ENCODE measurements at regions not wholly inside any gene's neighbourhood (a gene's known extent, or its start where the extent isn't known, plus 50 kb on each side); places are given as distances from the start of the nearest gene placed in this dataset.
"Not testable (repeated sequence)": the region's sequence is repeated elsewhere in the genome, so short reads cannot be mapped to it uniquely, and the experiment has no call there.

DNA sequence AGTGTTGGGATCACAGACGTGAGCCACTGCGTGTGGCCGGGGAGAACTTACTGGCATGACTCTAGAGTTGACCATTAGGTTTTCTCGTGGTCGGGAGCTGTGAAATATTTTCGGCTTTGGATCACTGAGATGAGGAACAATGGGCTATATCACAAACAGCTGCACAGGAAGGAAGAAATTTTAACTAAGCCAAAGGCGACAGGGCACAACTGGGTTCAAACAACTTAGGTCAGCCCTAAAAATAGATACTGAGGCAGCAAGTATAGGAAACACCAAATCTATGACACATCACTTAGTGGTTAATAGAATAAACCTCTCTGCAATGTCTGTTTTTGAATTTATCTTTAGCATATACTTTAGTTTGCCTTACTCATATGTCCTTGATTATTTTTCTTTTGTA lies 162.9 kb downstream of the LRIG3 start:
- H3K27me3 ChIP-seq, result no peaks in the 10 kb centered on the region
- H3K36me3 ChIP-seq, result no peaks in the 10 kb centered on the region
- TF ChIP-seq CTCF (IDR thresholded peaks at IDR 0.05; ENCODE audit: low read depth, low read length), result no peak
- no peaks in the 10 kb centered on the region for H3K4me1 ChIP-seq
- no peaks in the 10 kb centered on the region for H3K9me3 ChIP-seq
- no peak for DNase-seq
- H3K4me3 ChIP-seq (ENCODE audit: low read depth, low read length), result no peak overlapping the region

DNA sequence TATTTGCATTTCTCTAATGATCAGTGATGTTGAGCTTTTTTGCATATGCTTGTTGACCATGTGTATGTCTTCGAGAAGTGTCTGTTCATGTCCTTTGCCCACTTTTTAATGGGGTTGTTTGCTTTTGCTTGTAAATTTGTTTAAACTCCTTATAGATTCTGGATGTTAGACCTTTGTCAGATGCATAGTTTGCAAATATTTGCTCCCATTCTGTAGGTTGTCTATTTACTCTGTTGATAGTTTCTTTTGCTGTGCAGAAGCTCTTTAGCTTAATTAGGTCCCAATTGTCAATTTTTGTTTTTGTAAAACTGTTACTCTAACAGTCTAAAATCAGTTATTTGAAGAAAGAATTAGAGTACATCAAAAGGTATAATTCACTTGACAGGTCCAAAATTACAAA lies 160.6 kb downstream of the LRIG3 start:
- not testable (repeated sequence) for H3K4me1 ChIP-seq; H3K36me3 ChIP-seq; H3K4me3 ChIP-seq (ENCODE audit: low read depth, low read length); H3K9me3 ChIP-seq; DNase-seq; H3K27me3 ChIP-seq

- no peaks in the 10 kb centered on the region for H3K9me3 ChIP-seq
- no peaks in the 10 kb centered on the region for H3K36me3 ChIP-seq
- no peak for DNase-seq
- no peaks in the 10 kb centered on the region for H3K27me3 ChIP-seq
- TF ChIP-seq CTCF (IDR thresholded peaks at IDR 0.05; ENCODE audit: low read depth, low read length), result no peak
- no peak overlapping the region for H3K4me3 ChIP-seq (ENCODE audit: low read depth, low read length)
- no peaks in the 10 kb centered on the region for H3K4me1 ChIP-seq
These were observed 159.0 kb downstream of the LRIG3 start for GRCh38 chr12:58761308-58761707.

DNA sequence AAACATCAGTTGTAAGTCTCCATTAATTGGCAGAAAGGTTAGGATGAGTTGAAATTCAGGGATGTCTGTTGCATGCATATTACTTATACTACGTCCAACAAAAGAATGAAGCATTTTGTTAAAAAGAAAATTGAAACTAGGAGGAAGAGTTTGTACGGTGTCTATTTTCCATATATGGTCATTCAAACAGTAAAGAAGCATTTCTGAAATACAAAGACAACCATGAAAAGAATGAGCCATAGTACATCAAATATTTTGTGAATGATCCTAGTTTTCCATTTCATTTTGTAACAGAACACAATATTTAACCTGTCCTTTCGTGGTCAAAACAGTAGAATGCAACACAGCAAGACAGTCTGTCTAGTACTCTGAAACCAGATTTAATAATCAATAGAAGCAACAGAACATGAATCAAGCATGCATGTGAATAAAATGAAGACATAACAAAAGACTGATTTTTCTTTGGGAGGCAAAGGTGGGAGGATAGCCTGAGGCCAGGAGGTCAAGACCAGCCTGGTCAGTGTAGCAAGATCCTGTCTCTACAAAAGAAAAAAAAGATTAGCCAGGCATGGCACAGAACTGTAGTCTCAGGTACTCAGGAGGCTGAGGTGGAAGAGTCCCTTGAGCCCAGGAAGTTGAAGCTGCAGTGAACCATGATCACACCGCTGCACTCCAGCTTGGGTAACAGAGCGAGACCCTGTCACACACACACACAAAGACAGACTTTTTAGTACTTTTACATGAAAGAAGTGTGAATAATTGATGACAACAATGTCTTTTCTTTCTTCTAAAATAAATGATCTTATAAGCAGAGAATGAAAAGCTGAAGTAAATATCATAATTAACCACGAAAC lies 156.0 kb downstream of the LRIG3 start:
- H3K9me3 ChIP-seq, result no peaks in the 10 kb centered on the region
- no peak overlapping the region for H3K4me3 ChIP-seq (ENCODE audit: low read depth, low read length)
- no peaks in the 10 kb centered on the region for H3K27me3 ChIP-seq
- no peaks in the 10 kb centered on the region for H3K4me1 ChIP-seq
- no peak for DNase-seq
- no peak for TF ChIP-seq CTCF (IDR thresholded peaks at IDR 0.05; ENCODE audit: low read depth, low read length)
- H3K36me3 ChIP-seq, result no peaks in the 10 kb centered on the region

- Histone ChIP-seq H3K4me1 (no peaks in the 10 kb centered on the region), H3K4me3 (ENCODE audit: low read depth, low read length) (no peak overlapping the region)
- TF ChIP-seq CTCF (IDR thresholded peaks at IDR 0.05; ENCODE audit: low read depth, low read length), result no peak
These were observed 155.2 kb downstream of the LRIG3 start for GRCh38 chr12:58765076-58765475.

DNA sequence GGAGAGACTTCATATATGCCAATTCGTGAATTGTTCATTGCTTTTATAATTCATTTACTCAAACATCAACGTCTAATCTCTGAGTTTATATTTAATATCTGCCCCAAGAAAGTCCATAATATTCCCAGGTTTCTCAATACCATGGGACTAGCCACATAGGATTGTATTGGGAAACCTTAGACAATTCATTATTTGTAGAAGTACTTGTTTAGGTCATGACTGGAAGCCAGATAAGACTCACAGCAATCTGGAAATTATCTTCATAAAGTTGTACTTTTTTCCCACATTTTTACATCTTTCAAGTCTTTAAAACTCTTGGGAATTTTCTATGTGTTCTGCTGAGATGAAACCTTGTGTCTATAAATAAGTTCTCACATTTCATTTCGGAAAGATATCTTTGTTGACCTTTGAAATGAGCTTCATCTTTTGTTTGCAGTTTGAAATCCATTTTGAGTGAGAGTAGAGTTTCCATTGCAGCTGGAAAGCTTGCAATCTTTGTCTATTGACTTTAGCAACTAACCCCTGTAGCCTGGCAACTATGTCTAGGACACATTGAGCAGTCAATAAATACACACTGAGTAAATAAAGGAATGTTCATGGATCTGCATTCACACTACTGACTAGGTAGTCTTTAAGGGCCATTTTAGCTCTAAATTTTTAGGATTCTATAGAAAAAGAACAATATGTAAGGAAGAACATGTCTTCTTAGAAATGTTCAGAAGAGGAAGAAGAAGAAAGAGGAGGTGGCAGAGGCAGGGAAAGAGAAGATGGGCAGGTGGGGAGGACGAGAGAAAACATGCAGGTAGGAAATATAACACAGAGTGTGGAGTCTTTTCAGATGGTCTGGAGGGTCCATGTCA lies 154.4 kb downstream of the LRIG3 start:
- Histone ChIP-seq H3K4me3 (ENCODE audit: low read depth, low read length) (no peak overlapping the region), H3K36me3 (no peaks in the 10 kb centered on the region), H3K27me3 (no peaks in the 10 kb centered on the region), H3K4me1 (no peaks in the 10 kb centered on the region), H3K9me3 (no peaks in the 10 kb centered on the region)
- no peak for DNase-seq
- TF ChIP-seq CTCF (IDR thresholded peaks at IDR 0.05; ENCODE audit: low read depth, low read length), result no peak

More at GRCh38 chr12:58765076-58765475, 155.2 kb downstream of the LRIG3 start:
- no peaks in the 10 kb centered on the region for H3K36me3 ChIP-seq
- H3K27me3 ChIP-seq, result no peaks in the 10 kb centered on the region
- DNase-seq, result no peak
- H3K9me3 ChIP-seq, result no peaks in the 10 kb centered on the region

All from BE2C (cell line).